Epithelial cell of proximal tubule (primary cell): ENCODE measurements at regions not wholly inside any gene's neighbourhood (a gene's known extent, or its start where the extent isn't known, plus 50 kb on each side); places are given as distances from the start of the nearest gene placed in this dataset.
"Not testable (repeated sequence)": the region's sequence is repeated elsewhere in the genome, so short reads cannot be mapped to it uniquely, and the experiment has no call there.

Experiments used
- DNase-seq: peaks from one replicate; pipeline ENCODE4 v3.0.0-alpha.2; 2011; ENCODE audit warnings: low read depth
- H3K4me3 ChIP-seq: 2 replicates; pipeline ENCODE4 v1.5.1; 2011; ENCODE audit warnings: low read depth, mild to moderate bottlenecking, low read length
- TF ChIP-seq, protein P1 (sequence below): conservative IDR thresholded peaks from 2 replicates; pipeline ENCODE4 v1.5.1; 2012; ENCODE audit warnings: low read depth, mild to moderate bottlenecking, low read length

DNA sequence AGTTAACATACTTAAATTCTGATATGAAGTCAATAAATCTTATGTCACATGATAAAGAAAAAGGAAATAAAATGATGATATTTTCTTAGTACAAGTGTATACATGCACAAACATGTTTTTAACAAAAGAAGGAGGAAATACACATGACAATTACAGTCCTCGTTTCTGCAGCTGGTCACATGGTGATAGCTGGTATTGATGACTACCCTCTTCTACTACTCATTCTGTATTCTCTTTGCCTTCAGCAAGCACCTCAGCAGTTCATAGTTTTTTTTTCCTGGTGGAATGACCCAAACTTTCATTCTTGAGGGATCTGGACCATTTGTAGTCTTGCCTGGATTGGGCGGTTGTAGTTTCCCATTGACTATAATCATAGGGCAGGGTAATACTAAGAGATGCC is 64.4 kb upstream of the CFAP126 start:
- H3K4me3 ChIP-seq: no peak overlapping the region
- TF ChIP-seq, protein P1, sequence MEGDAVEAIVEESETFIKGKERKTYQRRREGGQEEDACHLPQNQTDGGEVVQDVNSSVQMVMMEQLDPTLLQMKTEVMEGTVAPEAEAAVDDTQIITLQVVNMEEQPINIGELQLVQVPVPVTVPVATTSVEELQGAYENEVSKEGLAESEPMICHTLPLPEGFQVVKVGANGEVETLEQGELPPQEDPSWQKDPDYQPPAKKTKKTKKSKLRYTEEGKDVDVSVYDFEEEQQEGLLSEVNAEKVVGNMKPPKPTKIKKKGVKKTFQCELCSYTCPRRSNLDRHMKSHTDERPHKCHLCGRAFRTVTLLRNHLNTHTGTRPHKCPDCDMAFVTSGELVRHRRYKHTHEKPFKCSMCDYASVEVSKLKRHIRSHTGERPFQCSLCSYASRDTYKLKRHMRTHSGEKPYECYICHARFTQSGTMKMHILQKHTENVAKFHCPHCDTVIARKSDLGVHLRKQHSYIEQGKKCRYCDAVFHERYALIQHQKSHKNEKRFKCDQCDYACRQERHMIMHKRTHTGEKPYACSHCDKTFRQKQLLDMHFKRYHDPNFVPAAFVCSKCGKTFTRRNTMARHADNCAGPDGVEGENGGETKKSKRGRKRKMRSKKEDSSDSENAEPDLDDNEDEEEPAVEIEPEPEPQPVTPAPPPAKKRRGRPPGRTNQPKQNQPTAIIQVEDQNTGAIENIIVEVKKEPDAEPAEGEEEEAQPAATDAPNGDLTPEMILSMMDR: no peak
- DNase-seq: no peak

DNA sequence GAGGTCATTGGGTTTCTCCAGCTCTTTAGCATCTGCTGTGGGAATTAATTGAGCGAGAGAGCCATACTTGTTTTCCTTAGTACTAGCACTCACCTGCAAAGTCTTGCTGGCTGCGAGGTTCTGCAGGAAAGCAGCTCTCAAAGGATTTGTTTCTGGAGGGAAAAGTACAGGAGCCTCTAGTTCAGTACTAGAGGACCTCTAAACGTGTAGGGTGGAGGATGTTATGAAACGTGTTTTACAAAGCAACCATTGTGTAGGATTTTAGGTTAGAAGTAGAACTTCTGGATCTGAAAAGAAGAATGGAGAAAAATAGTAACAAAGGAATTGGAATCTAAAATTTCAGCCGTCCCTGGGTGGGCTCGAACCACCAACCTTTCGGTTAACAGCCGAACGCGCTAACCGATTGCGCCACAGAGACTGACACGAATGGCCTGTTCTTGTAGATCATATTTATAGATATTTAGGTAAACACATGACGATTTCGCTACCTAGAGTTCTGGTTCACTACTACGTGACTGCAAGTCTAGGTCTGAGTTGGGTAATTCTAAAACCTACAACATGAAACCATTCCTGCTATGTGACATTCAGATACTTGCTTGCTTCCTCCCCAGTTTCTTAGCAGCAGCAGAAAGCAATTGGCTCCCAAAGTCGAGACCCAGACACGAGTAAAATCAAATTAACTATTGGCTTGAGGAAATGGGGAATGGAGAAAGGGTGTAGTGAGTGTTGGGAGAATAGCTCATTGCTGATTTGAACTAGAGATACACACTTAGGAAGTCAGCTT is 60.2 kb upstream of the CFAP126 start:
- DNase-seq: no peak
- no peak overlapping the region for H3K4me3 ChIP-seq
- TF ChIP-seq, protein P1: no peak

DNA sequence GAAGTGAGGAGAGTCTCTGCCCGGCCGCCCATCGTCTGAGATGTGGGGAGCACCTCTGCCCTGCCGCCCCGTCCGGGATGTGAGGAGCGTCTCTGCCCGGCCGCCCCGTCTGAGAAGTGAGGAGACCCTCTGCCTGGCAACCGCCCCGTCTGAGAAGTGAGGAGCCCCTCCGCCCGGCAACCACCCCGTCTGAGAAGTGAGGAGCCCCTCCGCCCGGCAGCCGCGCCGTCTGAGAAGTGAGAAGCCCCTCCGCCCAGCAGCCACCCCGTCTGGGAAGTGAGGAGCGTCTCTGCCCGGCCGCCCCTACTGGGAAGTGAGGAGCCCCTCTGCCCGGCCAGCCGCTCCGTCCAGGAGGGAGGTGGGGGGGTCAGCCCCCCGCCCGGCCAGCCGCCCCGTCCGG is 55.2 kb upstream of the CFAP126 start:
- not testable (repeated sequence) for DNase-seq

DNA sequence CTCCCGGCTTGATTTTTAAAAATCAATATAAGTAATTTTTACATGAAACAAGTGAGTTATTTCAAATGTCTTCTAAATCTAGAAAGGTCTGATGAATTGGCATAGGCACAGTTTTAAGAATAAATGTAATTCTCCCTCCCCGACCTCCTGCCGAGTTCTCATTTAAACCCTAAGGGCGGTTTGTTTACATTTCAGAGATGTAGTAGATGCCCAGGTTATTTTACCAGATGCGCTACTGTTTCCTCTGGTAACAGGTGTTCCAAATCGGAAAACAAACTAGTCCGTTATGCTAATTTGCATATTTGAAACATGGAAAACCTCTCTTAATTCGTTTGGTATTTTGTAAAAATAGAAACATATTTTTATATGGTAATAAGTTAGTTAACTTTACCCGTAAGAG is 53.8 kb upstream of the CFAP126 start:
- H3K4me3 ChIP-seq: no peak overlapping the region
- TF ChIP-seq, protein P1: no peak
- DNase-seq: no peak

More for the DNA sequence above, 55.2 kb upstream of the CFAP126 start:
- not testable (repeated sequence) for H3K4me3 ChIP-seq

DNA sequence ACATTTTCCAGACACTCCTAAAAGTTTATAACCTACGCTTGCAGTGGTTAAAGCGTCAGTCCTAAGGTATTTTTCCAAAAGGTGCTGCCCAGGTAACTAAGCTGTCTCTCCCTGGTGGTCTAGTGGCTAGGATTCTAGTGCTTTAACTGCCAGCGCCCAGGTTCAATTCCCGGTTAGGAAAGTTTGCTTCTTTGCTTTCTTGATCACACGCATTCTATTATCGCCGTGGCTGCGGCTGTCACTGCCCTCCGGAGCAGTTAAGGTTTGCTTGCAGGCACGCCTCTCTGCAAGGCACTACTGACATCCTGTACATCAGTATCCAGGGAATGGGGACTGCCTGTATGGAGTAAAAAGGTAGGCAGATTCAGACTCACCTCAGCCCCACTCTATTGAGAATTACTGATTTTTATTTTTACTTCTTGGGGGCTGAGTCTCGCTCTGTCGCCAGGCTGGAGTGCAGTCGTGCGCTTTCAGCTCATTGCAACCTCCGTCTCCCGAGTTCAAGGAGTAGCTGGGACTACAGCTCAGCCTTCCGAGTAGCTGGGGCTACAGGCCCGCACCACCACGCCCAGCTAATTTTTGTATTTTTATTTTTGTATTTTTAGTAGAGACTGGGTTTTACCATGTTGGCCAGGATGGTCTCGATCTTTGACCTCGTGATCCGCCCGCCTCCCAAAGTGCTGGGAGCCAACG is 53.2 kb upstream of the CFAP126 start:
- TF ChIP-seq, protein P1: no peak
- no peak overlapping the region for H3K4me3 ChIP-seq
- no peak for DNase-seq

DNA sequence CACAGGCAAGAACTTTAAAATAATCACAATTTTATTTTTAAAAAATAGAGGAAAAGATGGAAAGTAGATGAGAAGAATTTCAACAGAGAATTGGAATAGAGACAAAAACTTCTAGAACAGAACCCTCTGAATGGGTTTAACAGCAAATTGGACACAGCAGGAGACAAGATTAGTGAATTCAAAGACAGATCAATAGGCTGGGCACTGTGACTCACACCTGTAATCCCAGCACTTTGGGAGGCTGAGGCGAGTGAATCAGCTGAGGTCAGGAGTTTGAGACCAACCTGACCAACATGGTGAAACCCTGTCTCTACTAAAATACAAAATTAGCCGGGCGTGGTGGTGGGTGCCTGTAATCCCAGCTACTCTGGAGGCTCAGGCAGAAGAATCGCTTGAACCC is 49.9 kb upstream of the CFAP126 start:
- DNase-seq, H3K4me3 ChIP-seq: not testable (repeated sequence)
